RKO (cell line): ENCODE measurements at regions not wholly inside any gene's neighbourhood (a gene's known extent, or its start where the extent isn't known, plus 50 kb on each side); places are given as distances from the start of the nearest gene placed in this dataset.
A peak's percentile ranks its signal among the peaks of the same experiment; 100 is the strongest.
"Not testable (repeated sequence)": the region's sequence is repeated elsewhere in the genome, so short reads cannot be mapped to it uniquely, and the experiment has no call there.

Experiments used
- DNase-seq: peaks from one replicate; pipeline ENCODE4 v3.0.0-alpha.2; 2016; ENCODE audit warnings: low spot score

DNA sequence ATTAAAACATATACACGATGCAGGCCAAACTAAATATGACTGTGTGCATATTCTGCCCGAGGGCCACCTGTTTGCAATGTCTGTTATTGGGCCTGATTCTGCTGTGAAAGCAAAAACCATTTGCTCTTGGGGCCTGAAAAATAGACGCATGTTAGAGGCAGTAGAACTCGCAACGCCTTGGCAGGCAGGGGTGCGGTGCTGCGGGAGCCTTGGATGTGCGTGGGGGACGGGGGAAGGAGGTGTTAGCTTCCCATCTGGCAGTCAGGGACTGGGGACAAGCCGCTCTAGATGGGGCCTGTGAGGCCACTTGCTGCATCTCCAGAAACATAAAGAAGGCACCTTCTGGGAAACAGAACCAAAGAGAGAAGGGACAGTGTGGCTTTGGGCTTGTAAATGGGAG, 216.3 kb downstream of the PHETA1 start:
- DNase-seq, result no peak

DNA sequence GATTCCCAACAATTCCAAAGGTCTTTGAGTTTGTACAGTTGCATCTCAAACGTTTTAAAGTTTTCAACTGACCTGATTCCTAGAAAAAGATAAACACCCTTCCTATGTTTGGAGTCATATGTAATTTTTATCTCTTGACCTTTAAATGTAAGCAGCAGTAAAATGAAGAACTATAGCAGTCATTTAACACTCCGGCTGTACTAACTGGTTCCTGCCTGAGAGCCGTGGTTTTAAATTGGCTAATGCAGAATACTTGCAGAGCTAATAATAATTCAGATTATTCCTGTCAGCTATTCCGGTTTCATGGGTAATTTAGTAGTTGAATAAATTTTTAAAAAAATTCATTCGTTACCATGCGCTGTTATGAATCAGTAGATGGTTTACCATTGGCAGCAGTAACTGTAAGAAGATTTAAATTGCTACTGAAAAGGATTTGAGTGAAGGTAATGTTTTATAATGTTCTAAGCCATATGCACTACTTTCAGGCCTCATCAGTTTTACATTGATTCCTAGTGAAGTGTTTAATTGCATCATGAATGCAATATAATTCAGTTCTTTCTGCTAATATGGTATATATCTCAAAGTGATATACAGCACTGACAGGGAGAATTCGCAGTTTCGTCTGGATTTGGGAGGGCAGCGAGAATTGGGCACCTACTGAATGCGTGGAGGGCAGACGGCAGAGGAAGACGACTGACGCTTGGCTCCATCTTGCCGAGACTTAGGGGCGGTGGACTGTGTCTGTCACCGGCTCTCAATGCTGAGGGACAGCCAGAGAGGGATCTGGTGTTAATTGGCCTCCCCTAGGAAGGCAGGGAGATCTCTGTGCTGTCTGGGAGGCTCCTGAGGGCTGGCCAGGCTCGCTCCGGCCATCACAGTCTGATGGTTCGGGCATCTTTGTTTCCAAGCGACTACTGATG, 217.7 kb downstream of the PHETA1 start:
- DNase-seq, result no peak

GRCh38 chr12:111150360-111150759, 218.5 kb downstream of the PHETA1 start:
- no peak for DNase-seq

DNA sequence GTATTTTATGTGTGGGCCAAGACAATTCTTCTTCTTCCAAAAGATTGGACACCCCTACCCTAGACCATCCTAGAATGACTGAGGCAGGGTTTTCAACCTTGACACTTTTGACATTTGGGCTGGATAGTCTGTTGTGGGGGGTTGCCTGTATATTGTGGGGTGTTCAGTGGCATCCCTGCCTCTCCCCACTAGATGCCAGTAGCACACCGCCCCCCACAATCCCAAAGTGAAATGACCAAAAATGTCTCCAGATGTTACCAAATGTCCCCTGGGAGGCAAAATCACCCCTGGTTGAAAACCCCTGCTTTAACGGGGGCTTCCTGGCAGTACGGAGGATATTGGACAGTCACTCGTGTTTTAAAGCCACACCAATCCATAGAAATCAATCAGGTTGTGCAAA, 219.6 kb downstream of the PHETA1 start:
- DNase-seq, result peak; percentile 30

DNA sequence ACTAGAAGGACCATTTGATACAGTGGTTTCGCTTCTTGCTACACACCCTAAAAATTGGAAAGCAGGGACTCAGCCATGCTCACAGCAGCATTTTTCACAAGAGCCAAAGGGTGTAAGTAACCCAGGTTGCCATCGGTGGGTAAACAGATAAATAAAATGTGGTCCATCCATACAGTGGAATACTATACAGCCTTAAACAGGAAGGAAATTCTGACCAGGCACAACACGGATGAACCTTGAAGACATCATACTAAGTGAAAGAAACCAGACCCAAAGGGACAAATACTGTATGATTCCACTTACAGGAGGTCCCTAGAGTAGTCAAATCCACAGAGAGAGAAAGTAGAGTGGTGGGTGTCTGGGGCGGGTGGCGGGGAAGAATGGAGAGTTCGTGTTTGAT, 220.9 kb downstream of the PHETA1 start:
- no peak for DNase-seq

DNA sequence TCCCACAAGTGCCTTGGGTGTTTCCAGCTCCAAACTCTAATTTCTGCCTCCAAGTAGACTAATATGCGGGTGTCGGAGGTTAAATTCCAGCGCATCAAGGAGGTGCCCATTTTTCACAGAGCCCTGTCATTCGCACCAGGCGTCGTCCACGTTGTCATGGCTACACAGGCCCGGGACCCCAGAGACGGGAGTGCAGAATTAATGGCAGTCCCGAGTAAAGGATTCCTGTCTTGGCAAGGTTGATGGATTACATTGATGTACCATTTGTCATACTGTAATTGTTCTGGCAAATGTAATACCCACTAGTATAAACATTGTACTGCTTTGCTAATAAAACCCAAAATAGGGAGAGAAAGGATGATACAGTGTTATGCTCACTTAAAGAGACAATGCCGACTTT, 222.9 kb upstream of the MYL2 start:
- no peak for DNase-seq

DNA sequence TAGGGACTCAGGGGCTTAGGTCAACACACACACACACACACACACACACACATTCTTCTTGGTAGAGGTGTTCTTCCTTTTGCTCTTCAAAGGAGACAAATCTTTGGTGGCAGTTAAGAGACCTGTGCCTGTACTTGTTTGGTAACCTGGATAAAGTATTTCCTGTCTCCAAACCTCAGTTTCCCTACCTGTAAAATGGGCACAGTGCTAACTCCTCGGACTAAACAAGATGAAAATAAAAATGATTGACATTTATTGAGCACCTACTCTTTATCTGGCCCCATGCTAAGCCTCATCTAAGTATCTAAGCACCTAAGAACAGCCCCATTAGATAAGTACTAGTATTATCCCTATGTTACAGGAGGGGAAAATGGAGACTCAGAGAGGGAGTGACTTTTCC, 220.8 kb upstream of the MYL2 start:
- DNase-seq, result no peak

- no peak for DNase-seq
Measured at GRCh38 chr12:111138016-111138415, 217.6 kb upstream of the MYL2 start.

GRCh38 chr12:111135293-111135832, 215.0 kb upstream of the MYL2 start:
- DNase-seq, result no peak

- no peak for DNase-seq
Measured at GRCh38 chr12:111130336-111130735, 210.0 kb upstream of the MYL2 start.

- DNase-seq, result no peak
Measured at GRCh38 chr12:111129149-111129767, 208.9 kb upstream of the MYL2 start.

GRCh38 chr12:111126331-111126730, 206.0 kb upstream of the MYL2 start:
- no peak for DNase-seq

DNA sequence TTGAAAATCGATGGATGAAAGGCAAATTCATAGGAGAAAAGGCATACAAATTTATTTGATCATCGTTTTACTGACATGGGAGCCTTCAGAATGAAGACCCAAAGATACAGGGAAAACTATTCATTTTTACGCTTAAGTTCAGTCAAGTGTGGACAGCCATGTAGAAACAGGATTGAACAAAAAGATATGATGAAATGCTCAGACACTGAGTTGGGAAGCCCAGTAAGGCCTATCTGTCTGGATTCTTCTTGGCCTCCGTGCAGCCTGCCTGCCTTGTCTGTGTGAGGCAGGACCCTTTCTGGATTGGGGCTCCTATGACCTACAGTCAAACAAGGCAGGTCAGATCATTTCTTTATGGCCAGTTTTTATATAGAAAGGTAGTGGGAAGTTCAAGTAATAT, 203.8 kb upstream of the MYL2 start:
- no peak for DNase-seq

DNA sequence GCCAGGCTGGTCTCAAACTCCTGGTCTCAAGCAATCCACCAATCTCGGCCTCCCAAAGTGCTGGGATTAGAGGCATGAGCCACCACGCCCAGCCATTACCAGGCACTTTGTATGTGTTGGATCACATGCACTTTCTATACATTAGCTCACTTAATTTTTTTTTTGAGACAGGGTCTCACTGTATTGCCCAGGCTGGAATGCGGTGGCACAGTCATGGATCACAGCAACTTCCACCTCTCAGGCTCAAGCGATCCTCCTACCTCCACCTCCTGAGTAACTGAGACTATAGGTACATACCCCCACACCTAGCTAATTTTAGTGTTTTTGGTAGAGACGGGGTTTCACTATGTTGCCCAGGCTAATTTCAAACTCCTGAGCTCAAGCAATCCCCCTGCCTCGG, 203.0 kb upstream of the MYL2 start:
- no peak for DNase-seq

- DNase-seq, result no peak
Measured at GRCh38 chr12:111122458-111122878, 202.1 kb upstream of the MYL2 start.

- DNase-seq, result no peak
Measured at GRCh38 chr12:111121840-111122239, 201.5 kb upstream of the MYL2 start.

DNA sequence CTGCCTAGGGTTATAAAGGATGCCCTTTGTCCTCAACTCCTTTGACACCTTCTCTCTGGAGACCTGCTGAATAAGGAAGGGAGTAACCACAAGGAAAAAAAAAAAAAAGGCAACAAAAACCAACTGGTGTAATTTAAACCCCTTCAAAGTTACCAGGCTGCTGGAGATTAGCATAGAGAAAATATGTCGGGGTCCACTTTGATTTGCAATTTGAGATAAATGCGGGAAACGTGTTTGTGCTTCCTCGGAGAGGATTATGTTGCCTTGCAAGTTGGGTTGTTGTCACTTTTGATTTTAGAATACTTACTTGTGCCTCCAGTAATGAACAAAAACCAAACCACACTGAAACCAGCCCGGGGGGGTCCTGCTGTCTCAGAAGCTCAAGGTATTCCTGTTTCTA, 200.2 kb upstream of the MYL2 start:
- no peak for DNase-seq

DNA sequence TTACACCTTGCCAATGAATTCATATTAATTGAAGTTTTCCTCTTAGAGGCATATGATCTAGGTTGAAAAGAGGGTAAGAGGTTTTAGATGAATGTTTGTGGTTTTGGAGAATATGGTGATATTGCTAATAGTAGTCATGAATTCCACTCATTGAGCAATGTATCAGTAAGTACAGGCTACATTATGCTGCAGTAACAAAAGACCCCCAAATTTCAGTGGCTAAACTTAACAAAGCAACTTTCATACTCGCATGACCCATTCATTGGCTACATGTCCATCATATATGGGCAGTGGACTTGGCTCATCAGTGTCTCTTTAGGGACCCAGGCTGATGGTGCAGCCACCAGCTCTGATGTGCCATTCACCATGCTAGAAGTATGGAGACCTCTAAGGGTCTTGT, 196.6 kb upstream of the MYL2 start:
- no peak for DNase-seq

DNA sequence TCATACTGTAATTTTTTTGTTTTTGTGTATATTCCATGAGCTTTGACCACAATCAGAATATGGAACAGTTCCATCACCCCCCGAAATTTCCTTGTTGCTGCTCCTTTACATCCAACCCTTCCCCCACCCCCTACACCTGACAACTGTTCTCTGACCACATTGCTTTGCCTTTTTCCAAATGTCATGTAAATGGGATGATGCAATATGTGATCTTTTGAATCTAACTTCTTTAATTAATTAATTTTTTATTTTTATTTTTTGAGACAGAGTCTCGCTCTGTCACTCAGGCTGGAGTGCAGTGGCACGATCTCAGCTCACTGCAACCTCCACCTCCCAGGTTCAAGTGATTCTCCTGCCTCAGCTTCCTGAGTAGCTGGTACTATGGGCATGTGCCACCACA, 192.9 kb upstream of the MYL2 start:
- DNase-seq, result not testable (repeated sequence)

- no peak for DNase-seq
Measured at GRCh38 chr12:111112311-111113098, 192.1 kb upstream of the MYL2 start.

- no peak for DNase-seq
Measured at GRCh38 chr12:111111681-111112080, 191.3 kb upstream of the MYL2 start.

GRCh38 chr12:111110556-111110955, 190.2 kb upstream of the MYL2 start:
- no peak for DNase-seq

- DNase-seq, result no peak
Measured at GRCh38 chr12:111108726-111109125, 188.3 kb upstream of the MYL2 start.
